HG03066 (cell line): ENCODE measurements at regions not wholly inside any gene's neighbourhood (a gene's known extent, or its start where the extent isn't known, plus 50 kb on each side); places are given as distances from the start of the nearest gene placed in this dataset.
"Not testable (repeated sequence)": the region's sequence is repeated elsewhere in the genome, so short reads cannot be mapped to it uniquely, and the experiment has no call there.

ENCODE experiments used
- ATAC-seq: cut with Tn5 transposase; IDR thresholded peaks from one replicate; pipeline ENCODE4 v1.9.1; 2021; ENCODE audit warnings: low read depth; ENCODE audit not compliant: unreplicated experiment

DNA sequence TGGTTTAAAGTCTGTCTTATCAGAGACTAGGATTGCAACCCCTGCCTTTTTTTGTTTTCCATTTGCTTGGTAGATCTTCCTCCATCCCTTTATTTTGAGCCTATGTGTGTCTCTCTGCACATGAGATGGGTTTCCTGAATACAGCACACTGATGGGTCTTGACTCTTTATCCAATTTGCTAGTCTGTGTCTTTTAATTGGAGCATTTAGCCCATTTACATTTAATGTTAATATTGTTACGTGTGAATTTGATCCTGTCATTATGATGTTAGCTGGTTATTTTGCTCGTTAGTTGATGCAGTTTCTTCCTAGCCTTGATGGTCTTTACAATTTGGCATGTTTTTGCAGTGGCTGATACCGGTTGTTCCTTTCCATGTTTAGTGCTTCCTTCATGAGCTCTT, 344.0 kb downstream of the ABCC12 start:
- not testable (repeated sequence) for ATAC-seq

DNA sequence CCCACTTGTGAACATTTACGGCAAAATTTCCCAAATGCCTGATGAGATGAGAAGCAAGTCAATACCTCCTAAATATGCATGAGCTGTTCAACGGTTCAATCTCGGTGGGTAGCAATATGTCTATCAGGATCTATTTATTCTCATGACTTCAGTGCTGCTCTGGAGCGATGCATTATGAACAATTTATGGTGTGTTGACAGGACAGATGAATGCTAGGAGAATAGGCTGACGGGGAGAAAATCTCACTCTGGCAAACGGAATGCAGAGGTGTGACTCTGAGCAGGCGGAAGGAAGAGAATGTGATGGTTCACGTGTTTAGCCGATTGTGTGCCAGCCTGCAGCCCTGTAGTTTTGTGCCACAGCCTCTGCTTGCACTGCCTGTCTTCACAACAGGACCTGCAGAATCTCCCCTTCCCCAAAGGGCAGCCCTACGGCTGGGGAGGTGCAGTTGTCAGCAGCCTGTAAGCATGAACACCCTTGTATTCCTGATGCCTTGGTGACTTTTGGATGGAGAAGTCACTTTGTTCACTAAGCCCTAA, 345.2 kb downstream of the PHKB start:
- ATAC-seq: no peak

- ATAC-seq: no peak
Observed at GRCh38 chr16:47787696-47788095, 326.6 kb downstream of the PHKB start.

DNA sequence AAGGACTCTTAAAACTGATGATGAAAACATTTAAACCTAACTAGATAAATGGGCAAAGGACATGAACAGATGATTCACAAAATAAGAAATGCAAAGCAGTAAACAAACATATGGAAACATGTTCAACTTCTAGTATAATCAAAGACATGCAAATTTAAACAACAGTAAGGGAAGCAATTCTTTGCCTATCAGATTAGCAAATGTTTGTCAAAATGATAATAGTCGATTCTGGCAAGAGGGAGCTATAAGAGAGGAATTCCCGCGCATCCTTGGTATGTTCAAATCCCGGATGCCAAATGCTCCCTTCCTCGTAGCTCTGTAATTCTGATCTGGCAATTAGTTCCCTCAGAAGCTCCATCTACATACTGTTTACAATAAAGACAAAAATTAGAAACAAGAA, 320.5 kb downstream of the PHKB start:
- ATAC-seq: no peak

DNA sequence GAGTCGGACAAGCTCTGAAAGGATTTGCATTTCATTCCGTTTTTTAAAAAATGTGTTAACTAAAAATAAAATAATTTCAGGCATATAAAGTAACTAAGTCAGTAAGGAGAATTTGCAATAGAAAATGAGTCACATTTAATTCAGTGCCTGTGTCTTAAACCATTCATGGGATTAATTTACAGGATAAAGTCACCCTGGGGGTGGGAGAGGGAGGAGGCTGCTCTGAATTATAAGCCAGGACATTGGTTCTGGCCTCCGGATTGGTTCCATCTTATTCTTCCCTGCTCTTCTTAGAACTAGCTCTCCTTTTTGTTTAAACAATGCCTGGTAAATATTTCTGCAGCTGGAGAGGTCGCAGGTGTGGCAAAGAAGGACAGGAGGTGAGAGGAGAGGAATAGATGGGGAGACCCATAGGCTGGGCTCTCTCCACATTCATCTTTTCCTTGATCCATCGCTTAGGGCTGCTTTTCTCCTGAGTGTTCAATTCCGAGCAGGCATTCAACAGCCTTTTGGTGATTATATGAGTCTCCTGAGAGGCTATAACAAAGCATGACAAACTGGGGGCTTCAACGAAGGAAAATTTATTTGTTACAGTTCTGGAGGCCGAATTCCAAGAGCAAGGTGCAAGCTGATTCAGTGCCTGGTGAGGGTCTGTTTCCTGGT, 319.2 kb downstream of the PHKB start:
- no peak for ATAC-seq

- peak; percentile 83 for ATAC-seq
Observed at GRCh38 chr16:47779201-47780016, 318.3 kb downstream of the PHKB start.

GRCh38 chr16:47778106-47778801, 317.1 kb downstream of the PHKB start:
- ATAC-seq: no peak

DNA sequence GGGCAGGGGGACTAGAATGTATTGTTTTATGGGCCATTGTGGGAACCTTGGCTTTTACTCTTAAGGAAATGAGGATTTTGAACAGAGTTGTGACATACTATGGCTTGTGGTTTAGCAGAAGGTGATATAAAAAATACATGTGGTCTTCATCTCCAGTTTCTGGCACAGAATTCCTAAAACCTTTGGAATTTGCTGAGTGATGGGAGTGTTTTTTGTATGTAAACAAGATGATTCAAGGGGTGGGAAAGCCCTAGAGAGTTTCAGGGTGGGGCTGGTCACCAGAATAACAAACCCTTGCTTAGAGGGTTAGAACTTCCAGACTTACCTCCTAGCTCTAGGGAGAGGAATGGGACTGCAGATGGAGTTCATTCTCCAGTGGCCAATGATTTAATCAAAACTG, 316.1 kb downstream of the PHKB start:
- ATAC-seq: no peak

DNA sequence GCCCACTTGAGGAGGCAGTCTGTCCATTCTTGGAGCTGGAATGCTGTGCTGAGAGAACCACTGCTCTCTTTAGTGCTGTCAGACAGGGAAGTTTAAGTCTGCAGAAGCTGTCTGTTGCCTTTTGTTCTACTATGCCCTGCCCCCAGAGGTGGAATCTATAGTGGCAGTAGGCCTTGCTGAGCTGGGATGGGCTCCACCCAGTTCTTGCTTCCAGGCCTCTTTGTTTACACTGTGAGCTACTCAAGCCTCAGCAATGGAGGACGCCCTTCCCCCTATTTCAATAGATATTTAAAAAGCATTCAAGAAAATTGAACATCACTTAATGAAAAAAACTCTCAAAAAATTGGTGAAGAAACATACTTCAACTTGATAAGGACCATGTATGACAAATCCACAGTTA, 313.5 kb downstream of the PHKB start:
- ATAC-seq: no peak

- no peak for ATAC-seq
Observed at GRCh38 chr16:47753659-47754058, 292.5 kb downstream of the PHKB start.
